ENCODE measurements at regions not wholly inside any gene's neighbourhood (a gene's known extent, or its start where the extent isn't known, plus 50 kb on each side); places are given as distances from the start of the nearest gene placed in this dataset.
"Not testable (repeated sequence)": the region's sequence is repeated elsewhere in the genome, so short reads cannot be mapped to it uniquely, and the experiment has no call there.

DNA sequence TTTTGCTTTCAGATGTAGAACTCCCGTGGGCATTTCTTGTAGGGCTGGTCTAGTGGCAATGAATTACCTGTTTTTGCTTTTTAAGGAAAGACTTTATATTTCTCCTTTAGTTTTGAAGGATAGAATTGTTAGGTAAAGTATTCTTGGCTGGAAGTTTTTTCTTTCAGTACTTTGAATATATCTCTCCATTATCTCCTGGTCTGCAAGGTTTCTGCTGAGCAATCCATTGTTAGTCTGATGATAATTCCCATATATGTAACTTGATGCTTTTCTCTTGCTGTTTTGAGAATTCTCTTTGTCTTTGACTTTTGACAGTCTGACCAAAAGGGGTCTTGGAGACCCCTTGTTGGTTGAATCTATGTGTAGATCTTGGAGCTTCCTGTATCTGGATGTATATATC is 198.1 kb downstream of the TMEM167A start:
- Histone ChIP-seq H3K9ac (no peak overlapping the region), H3K27ac (no peak overlapping the region), H3F3A (ENCODE audit: low read depth) (no peaks in the 10 kb centered on the region), H3K4me3 (no peak overlapping the region), H3K4me2 (no peak overlapping the region), H3K4me1 (no peaks in the 10 kb centered on the region), H3K36me3 (no peaks in the 10 kb centered on the region), H2AFZ (replicated peaks) (no peak overlapping the region), H3K79me2 (ENCODE audit: low read depth) (no peaks in the 10 kb centered on the region), H4K20me1 (ENCODE audit: low read depth) (no peaks in the 10 kb centered on the region), H3K27me3 (no peaks in the 10 kb centered on the region), H3K9me3 (ENCODE audit: low read depth) (peaks cover 21% of the 10 kb centered on the region)
- H3K4me1 Mint-ChIP-seq, result no peaks in the 10 kb centered on the region
- H3K4me3 Mint-ChIP-seq, result no peak overlapping the region
- H3K9me3 Mint-ChIP-seq, result peaks cover 42% of the 10 kb centered on the region
- TF ChIP-seq, protein P1, sequence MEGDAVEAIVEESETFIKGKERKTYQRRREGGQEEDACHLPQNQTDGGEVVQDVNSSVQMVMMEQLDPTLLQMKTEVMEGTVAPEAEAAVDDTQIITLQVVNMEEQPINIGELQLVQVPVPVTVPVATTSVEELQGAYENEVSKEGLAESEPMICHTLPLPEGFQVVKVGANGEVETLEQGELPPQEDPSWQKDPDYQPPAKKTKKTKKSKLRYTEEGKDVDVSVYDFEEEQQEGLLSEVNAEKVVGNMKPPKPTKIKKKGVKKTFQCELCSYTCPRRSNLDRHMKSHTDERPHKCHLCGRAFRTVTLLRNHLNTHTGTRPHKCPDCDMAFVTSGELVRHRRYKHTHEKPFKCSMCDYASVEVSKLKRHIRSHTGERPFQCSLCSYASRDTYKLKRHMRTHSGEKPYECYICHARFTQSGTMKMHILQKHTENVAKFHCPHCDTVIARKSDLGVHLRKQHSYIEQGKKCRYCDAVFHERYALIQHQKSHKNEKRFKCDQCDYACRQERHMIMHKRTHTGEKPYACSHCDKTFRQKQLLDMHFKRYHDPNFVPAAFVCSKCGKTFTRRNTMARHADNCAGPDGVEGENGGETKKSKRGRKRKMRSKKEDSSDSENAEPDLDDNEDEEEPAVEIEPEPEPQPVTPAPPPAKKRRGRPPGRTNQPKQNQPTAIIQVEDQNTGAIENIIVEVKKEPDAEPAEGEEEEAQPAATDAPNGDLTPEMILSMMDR (IDR thresholded peaks at IDR 0.05), result no peak
- no peak for TF ChIP-seq EZH2phosphoT487 (IDR thresholded peaks at IDR 0.05)
- H3K27ac Mint-ChIP-seq, result no peak overlapping the region
- H3K27me3 Mint-ChIP-seq (ENCODE audit: insufficient read depth, low read depth), result peaks cover 2% of the 10 kb centered on the region
- no peak for DNase-seq (ENCODE audit: low spot score)
- H3K36me3 Mint-ChIP-seq, result peaks cover 3% of the 10 kb centered on the region

DNA sequence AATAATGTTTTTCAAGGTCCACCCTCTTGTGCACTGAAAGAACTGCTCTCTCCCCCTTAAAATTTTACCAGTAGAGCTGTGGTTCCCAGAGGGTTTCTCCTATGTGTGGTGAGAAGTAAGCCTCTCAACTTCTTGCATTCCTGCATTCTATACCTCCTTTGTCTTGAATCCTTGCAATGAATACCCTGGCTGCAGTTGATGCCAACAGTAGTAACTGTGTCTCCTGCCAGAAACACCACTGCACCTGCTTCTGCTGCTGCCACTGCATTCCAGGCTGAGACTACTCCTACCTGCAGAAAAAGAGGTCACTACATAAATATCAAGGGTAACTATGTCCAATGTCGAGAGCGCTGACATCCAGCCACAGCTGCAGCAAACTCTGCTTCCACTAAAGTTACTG is 203.7 kb downstream of the TMEM167A start:
- Histone ChIP-seq H3K27ac (no peak overlapping the region), H3K4me3 (no peak overlapping the region), H3K27me3 (no peaks in the 10 kb centered on the region), H3K4me1 (peaks cover 11% of the 10 kb centered on the region), H2AFZ (replicated peaks) (no peak overlapping the region), H3K4me2 (peak overlapping the region; percentile 27), H3K9ac (no peak overlapping the region), H3K36me3 (no peaks in the 10 kb centered on the region), H3K79me2 (ENCODE audit: low read depth) (no peaks in the 10 kb centered on the region), H3K9me3 (ENCODE audit: low read depth) (peaks cover 9% of the 10 kb centered on the region), H3F3A (ENCODE audit: low read depth) (peaks cover 6% of the 10 kb centered on the region), H4K20me1 (ENCODE audit: low read depth) (no peaks in the 10 kb centered on the region)
- peak; percentile 11 for DNase-seq (ENCODE audit: low spot score)
- peaks cover 4% of the 10 kb centered on the region for H3K4me1 Mint-ChIP-seq
- no peak overlapping the region for H3K4me3 Mint-ChIP-seq
- peaks cover 3% of the 10 kb centered on the region for H3K27me3 Mint-ChIP-seq (ENCODE audit: insufficient read depth, low read depth)
- peaks cover 4% of the 10 kb centered on the region for H3K36me3 Mint-ChIP-seq
- no peak overlapping the region for H3K27ac Mint-ChIP-seq
- peaks cover 26% of the 10 kb centered on the region for H3K9me3 Mint-ChIP-seq
- no peak for TF ChIP-seq EZH2 (IDR thresholded peaks at IDR 0.05)
- TF ChIP-seq, protein P1 (IDR thresholded peaks at IDR 0.05), result no peak
- TF ChIP-seq EZH2phosphoT487 (IDR thresholded peaks at IDR 0.05), result no peak

GRCh38 chr5:82872321-82873288 is 204.6 kb downstream of the TMEM167A start:
- not testable (repeated sequence) for H4K20me1 ChIP-seq (ENCODE audit: low read depth); DNase-seq (ENCODE audit: low spot score); H3K9me3 ChIP-seq (ENCODE audit: low read depth); H3K27me3 Mint-ChIP-seq (ENCODE audit: insufficient read depth, low read depth); H2AFZ ChIP-seq (replicated peaks); H3K4me1 Mint-ChIP-seq; H3K36me3 Mint-ChIP-seq; H3K36me3 ChIP-seq; H3K79me2 ChIP-seq (ENCODE audit: low read depth); H3K4me3 ChIP-seq; H3F3A ChIP-seq (ENCODE audit: low read depth); H3K27ac ChIP-seq; H3K27ac Mint-ChIP-seq; H3K27me3 ChIP-seq; H3K9ac ChIP-seq; H3K4me3 Mint-ChIP-seq
- peaks cover 20% of the 10 kb centered on the region for H3K9me3 Mint-ChIP-seq
- Histone ChIP-seq H3K4me1 (peaks cover 11% of the 10 kb centered on the region), H3K4me2 (peak overlapping the region; percentile 27)

DNA sequence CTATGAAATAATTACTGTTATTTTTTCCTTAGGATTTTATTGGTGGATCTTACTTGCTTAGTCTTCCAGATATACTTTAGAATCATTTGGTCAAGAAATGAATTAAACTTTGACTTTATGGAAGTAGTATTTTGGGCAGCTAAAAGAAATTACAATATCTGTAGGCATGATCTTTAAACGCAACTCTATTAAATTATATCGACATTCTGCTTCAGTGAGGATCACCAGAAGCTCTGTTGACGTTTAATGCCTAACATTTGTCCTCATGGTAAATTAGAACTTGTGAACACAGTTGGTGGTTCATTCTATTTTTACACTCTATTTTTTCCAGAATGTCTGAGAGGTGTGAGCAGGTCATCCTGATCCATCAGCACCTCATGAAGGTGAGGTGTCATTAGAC is 211.6 kb downstream of the TMEM167A start:
- Histone ChIP-seq H3K4me1 (peaks cover 33% of the 10 kb centered on the region), H3K9ac (no peak overlapping the region), H3K27me3 (no peaks in the 10 kb centered on the region), H3K4me3 (no peak overlapping the region), H3K36me3 (no peaks in the 10 kb centered on the region), H3K27ac (no peak overlapping the region), H4K20me1 (ENCODE audit: low read depth) (no peaks in the 10 kb centered on the region), H3K4me2 (no peak overlapping the region), H2AFZ (replicated peaks) (no peak overlapping the region), H3K79me2 (ENCODE audit: low read depth) (no peaks in the 10 kb centered on the region), H3K9me3 (ENCODE audit: low read depth) (no peaks in the 10 kb centered on the region), H3F3A (ENCODE audit: low read depth) (peaks cover 9% of the 10 kb centered on the region)
- H3K36me3 Mint-ChIP-seq, result no peaks in the 10 kb centered on the region
- peaks cover 36% of the 10 kb centered on the region for H3K4me1 Mint-ChIP-seq
- TF ChIP-seq EZH2phosphoT487 (IDR thresholded peaks at IDR 0.05) (no peak), EZH2 (IDR thresholded peaks at IDR 0.05) (no peak)
- TF ChIP-seq, protein P1 (IDR thresholded peaks at IDR 0.05), result no peak
- peak overlapping the region; percentile 21 for H3K4me3 Mint-ChIP-seq
- no peak for DNase-seq (ENCODE audit: low spot score)
- H3K9me3 Mint-ChIP-seq, result peaks cover 2% of the 10 kb centered on the region
- no peak overlapping the region for H3K27ac Mint-ChIP-seq
- peaks cover 2% of the 10 kb centered on the region for H3K27me3 Mint-ChIP-seq (ENCODE audit: insufficient read depth, low read depth)
